GM21825 (cell line): ENCODE measurements at regions not wholly inside any gene's neighbourhood (a gene's known extent, or its start where the extent isn't known, plus 50 kb on each side); places are given as distances from the start of the nearest gene placed in this dataset.

ENCODE experiments used
- ATAC-seq: cut with Tn5 transposase; IDR thresholded peaks from one replicate; pipeline ENCODE4 v1.9.1; 2021; ENCODE audit warnings: mild to moderate bottlenecking, moderate library complexity; ENCODE audit not compliant: unreplicated experiment

DNA sequence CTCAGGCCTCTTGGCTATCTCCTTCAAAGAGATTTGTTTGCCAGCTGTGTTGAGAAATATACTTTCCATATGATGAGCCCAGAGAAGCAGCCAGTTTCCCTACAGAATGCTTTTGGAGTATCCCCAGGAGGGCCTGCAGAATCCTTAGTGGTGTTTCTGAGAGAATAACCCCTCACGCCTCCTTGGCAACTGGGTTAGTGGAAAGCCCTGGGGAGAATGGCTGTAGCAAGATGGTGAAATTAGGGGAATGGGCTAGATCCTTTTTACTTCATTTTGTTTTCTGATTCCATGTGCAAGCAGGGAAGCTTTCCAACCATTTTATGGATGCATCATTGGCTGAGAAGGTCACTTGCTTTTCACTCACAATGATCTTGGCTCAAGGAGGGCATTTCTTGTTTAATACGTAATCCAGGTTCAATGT, 364.6 kb downstream of the DMRT2 start:
- ATAC-seq = no peak

DNA sequence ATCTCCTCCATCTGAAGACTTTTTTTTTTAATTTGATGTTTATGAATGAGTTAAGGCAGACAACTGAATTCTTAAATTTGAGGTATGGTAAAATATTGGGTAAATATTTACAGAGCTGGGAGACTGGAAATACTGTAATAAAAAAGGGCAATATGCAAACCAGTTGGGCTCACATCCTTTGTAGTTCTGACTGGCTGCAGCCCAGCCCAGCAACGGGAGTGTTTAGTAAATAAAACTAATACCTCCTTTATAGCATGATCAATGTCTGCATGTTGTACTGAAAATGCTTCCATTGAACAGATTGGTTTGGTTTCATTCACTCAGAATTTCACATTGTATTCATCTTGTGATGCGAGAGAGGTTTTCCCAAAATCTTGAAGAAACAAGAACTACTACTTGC, 365.0 kb downstream of the DMRT2 start:
- ATAC-seq = no peak

- no peak for ATAC-seq
Measured at GRCh38 chr9:1416261-1416660, 366.1 kb downstream of the DMRT2 start.

DNA sequence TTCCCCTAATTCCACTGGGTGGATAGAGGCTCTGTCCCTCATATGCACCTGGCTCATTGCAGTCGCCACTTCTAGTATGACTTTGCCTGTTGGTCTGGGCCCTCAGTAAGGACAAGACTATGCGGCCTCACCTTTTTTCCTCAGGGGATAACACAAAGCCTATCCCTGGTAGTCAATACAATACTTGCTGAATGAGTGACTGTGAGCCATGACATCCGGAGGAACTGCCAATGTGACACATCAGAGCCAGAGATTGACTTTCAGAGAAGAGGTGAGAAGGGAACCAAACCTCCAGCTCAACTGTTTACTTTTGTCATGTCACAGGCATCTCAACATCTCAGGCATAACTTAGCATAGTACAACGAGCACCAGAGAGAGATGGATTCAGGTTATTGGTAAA, 371.3 kb downstream of the DMRT2 start:
- ATAC-seq = no peak

- ATAC-seq = no peak
Measured at GRCh38 chr9:1427875-1428274, 377.7 kb downstream of the DMRT2 start.

- no peak for ATAC-seq
Measured at GRCh38 chr9:1429297-1429696, 379.1 kb downstream of the DMRT2 start.

DNA sequence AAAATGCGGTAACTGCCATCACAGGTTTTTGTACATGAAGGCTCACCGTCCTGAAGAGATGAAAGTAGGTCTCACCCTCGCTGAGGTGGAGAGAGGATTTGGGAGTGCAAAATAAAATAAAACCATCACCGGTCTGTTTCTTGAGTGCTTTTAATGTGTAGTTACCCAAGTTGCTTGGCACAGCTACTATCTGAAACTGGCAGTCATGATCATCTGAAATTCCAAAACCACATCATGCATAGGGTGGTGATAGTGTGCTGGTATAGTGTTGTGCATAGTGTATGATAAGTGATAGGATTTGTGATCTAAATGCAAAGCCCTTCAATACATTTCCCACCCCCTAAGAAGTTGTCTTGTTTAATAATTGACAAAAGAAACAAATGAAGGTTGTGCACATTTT, 381.3 kb downstream of the DMRT2 start:
- no peak for ATAC-seq

DNA sequence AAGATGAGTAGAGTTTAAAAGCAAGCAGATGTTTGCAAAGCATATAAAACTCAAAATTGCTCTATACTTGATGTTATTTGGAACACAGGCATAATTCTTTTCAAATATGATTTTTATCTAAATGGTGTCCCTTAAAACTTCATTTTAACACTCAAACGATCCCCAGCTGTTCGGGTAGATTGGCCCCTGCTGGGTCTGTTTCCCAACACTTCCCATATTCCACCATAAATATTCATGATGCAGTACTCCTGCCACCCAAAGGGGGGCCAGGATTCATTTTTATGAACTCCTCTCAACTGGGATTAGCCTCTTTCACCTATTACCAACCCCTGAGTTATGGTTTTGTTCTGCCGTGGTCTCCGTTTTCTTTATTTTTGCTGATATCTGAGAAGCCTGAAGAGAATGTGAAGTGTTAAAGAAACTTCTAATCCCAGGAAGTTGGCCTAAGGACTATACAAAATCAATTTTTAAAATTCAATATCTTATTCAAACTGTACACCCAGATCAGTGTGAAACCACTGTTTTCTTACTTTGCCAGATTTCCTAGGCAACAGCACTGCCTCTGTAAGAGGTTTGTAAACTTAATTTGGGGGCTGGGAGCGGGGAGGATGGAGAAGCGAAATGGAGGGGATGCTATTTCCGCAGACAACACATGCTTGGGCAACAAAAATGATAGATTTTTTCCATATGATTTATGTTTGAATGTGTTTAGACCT, 384.1 kb downstream of the DMRT2 start:
- ATAC-seq = no peak

DNA sequence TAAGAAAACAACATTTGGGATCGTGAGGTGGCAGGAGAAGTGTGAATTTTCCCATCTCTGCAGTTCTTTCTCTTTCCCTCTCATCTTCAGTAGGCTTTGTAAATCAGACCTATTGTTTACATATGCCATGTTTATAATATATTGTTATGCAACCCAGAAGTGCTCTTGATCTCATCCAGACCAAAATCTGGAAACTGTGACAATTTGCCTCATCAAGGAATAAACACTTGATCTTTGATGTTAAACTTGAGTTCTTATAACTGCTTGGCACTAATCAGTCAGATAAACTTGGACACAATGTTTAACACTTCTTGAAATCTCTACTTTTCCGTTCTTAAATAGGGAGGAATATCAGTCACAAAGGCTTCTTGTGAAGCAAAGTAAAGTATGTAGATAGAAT, 384.7 kb downstream of the DMRT2 start:
- no peak for ATAC-seq

GRCh38 chr9:1440256-1440655, 390.1 kb downstream of the DMRT2 start:
- no peak for ATAC-seq

GRCh38 chr9:1442105-1442504, 391.9 kb downstream of the DMRT2 start:
- no peak for ATAC-seq

DNA sequence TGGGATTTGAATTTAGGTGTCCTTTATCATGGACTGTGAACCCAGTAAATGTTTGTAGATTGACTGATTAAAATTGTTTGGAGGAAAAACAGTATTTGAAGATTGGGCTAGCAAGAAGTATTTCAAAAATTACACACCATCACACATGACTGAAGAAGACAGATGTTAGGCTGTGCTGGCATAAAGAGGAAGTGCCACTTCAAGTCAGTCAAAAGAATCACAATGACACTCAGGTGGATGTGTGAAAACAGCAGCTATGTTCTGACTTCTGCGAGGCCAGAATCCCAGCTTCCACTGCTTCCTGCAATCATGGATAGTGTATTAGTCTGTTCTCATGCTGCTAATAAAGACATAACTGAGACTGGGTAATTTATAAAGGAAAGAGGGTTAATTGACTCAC, 393.3 kb downstream of the DMRT2 start:
- ATAC-seq = no peak

GRCh38 chr9:1446671-1447070, 396.5 kb downstream of the DMRT2 start:
- ATAC-seq = no peak

DNA sequence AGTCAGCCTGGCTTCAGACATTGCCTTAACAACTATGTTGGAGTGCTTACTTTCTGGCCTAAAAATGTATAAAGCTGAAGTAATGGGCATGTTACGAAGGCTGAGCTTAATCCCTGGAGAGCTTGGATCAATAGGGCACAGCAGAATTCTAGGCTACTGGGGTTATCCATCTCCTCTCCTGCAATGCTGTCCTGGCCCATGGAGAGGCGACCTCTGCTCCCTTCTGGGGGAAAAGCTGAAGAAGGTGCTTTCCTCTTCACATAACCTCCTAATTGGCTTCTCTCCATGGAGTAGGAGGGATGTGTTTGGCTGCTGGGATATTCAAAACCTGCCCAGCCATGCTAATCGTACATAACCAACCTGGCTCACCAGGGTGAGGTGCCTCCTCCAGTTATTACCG, 403.5 kb downstream of the DMRT2 start:
- no peak for ATAC-seq

- ATAC-seq = no peak
Measured at GRCh38 chr9:1454211-1454610, 404.1 kb downstream of the DMRT2 start.

DNA sequence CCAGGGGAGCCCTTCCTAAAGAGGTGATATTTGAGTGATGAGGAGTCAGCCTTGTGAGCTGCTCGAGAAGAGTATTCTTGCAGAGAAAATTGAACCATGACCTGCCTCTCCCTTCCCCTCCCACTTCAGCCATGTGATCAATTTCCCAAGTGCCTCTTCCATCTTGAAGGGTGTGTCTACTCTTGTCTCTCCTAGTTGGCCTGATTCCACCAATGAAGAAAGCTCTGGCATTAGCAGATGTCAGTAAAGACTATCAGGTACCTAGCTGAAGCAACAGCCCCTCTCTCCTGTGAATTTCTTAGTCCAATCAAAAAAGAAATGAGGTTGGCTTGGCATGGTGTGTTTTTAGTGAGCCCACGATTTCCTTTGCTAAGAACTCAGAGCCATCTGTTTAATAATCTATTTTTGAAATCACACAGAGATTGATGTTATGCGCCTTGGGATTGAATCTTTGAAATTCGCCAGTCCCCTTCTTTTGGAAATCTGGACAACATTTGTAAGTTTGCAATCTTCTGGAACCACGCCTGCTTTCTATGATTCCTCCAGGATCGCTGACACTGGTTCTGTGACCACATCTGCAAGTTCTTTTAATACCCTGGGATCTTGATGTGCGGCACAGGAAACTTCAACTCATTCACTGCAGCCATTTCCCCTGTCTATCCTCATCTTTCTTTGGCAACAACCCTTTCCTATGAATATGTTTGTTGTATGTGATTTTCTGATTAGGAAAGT, 404.6 kb downstream of the DMRT2 start:
- ATAC-seq = no peak

- ATAC-seq = no peak
Measured at GRCh38 chr9:1455766-1456165, 405.6 kb downstream of the DMRT2 start.

DNA sequence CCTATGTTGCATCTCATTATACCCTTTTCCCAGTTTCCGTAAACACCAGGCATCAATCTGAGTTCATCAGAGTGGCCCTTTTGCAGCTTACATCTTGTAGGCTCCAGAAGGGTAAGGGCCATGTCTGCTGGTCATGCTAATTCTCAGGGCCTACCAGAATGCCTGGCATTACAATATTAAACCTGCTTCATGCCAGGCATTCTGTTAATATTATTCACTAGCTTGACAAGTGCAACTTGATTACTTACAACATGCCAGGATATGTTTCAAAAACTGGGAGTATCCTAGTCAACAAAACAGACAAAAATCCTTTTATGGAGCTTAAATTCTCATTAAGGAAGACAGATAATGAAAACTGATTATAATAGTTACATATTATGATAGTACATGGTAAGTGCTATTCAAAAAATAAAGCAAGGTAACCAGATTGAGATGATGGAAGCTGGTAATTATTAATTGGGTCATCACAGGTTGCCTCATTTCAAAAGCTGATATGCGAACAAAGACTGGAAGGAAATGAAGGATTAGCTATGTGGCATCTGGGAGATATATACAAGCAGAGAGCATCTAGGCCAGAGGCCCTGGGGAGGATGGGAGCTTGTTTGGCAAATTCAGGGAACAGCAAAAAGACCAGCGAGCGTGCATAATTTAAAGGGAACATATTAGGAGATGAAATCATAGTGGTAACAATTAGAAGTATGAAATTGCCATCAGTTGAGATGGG, 406.3 kb downstream of the DMRT2 start:
- no peak for ATAC-seq

GRCh38 chr9:1457460-1457859, 407.3 kb downstream of the DMRT2 start:
- no peak for ATAC-seq

GRCh38 chr9:1458503-1458902, 408.3 kb downstream of the DMRT2 start:
- no peak for ATAC-seq

DNA sequence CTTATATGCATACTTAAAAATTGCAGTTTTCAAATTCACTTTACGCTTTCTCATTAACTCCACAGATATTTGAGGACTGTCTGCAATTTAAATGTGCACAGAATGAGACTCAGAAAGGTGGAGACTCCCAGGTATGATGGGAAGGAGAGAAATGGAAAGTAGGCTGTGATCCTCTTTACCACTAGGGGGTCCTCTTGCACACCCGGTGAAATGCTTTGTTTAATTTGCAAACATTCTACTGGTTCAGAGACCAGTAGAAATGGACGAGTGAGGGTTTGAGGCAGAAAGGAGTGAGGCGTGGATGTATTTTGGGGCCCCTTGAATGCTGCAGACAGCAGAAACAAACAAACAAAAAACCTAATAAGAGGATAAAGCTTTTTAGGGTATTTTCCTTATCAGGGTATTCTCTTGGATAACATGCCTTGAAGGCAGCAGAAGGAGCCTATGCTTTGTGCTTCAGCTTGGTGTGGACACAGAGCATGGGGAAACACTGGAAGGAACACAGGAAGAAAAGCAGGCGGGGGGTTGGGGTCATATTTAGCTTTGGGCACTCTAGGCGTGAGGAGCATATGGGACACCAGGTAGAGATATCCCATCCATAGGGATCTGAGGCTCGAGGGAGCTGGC, 410.1 kb downstream of the DMRT2 start:
- ATAC-seq = peak; percentile 67

GRCh38 chr9:1461812-1462211, 411.7 kb downstream of the DMRT2 start:
- ATAC-seq = no peak
